MM.1S (cell line): ENCODE measurements at regions not wholly inside any gene's neighbourhood (a gene's known extent, or its start where the extent isn't known, plus 50 kb on each side); places are given as distances from the start of the nearest gene placed in this dataset.

Source experiments
- EZH2 ChIP-seq: fragments of 300-600 bp; sonication (generic); optimal IDR thresholded peaks from 2 replicates; pipeline ENCODE3; 2017; ENCODE audit warnings: low read depth, mild to moderate bottlenecking, antibody characterized with exemption, low read length, mixed read lengths
- TF ChIP-seq, protein P1 (sequence below): fragments of 300-600 bp; sonication (generic); IDR thresholded peaks from 2 replicates; pipeline ENCODE4 v1.5.1; 2016; ENCODE audit warnings: antibody characterized with exemption, low read length, mixed read lengths

DNA sequence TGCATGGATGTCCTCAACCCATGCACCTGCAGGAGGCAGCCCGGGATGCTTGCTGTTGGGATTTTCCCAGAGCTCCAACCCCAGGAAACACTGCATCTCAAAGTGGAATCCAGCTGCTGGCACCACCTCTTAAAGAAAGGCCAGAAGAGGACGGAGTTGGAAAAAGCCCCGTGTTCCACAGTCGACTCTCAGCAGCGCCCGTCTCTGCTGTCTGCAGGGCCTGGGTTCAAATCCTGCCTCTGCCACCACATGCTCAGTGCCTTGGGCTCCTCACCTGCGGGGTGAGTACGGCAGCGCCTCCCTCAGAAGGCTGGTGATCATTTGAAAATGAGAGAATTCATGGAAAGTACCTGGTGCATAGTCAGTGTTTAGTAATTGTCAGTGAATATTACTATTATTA, 65.6 kb upstream of the ZNF716 start:
- TF ChIP-seq, protein P1, sequence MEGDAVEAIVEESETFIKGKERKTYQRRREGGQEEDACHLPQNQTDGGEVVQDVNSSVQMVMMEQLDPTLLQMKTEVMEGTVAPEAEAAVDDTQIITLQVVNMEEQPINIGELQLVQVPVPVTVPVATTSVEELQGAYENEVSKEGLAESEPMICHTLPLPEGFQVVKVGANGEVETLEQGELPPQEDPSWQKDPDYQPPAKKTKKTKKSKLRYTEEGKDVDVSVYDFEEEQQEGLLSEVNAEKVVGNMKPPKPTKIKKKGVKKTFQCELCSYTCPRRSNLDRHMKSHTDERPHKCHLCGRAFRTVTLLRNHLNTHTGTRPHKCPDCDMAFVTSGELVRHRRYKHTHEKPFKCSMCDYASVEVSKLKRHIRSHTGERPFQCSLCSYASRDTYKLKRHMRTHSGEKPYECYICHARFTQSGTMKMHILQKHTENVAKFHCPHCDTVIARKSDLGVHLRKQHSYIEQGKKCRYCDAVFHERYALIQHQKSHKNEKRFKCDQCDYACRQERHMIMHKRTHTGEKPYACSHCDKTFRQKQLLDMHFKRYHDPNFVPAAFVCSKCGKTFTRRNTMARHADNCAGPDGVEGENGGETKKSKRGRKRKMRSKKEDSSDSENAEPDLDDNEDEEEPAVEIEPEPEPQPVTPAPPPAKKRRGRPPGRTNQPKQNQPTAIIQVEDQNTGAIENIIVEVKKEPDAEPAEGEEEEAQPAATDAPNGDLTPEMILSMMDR: no peak
- TF ChIP-seq EZH2: no peak
